ENCODE measurements at regions not wholly inside any gene's neighbourhood (a gene's known extent, or its start where the extent isn't known, plus 50 kb on each side); places are given as distances from the start of the nearest gene placed in this dataset.

DNA sequence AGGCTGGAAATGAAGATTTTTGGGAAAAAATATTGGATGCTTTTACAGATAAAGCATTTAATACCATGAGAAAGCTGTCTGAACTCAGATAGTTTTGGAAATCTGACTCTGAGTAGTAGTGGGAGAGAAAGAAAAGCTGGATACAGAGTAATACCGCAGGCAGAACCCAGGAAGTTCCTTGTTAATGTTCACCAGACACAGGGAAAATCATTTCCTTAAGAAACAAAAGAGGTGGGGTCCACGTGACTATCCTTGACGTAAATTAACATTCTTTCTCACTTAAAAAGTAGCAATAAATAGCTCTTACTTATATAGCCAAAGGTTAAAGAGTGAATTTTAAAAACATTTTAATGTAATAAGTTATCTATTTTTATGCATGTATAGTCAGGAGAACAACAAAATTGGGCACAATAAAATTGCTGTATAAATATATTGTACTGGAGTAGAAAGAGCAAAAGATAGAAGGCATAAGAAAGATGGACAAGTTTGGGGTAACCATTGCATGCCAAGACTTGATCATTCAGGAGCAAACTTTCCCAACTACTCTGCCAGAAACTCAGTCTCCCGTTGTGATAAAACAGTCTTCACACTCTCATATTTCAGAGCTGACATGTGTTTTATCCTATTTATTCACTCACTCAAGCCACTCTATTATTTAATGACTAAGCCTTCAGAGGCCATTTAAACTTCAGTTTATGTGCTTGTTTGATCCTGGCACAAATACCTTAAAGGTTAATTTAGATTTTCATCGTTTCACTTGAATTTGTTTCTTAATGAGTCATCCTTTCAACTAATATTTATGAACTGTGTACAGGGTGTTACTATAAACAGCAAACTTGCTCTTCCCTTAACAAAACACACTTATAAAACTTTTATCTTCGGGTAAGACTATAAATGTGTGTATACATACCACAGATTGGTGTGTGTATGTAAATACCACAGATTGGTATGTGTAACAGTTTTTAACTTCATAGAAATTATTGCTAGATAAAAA, 143.1 kb downstream of the GNAI1 start:
- H3K4me1 ChIP-seq (ENCODE audit: control insufficient read depth in 2 of 2, insufficient read depth in 2 of 2, low read length in 2 of 2) = no peaks in the 10 kb centered on the region
- no peaks in the 10 kb centered on the region for H3K36me3 ChIP-seq (ENCODE audit: control insufficient read depth in 2 of 3, insufficient read depth in 3 of 3, low read length in 3 of 3)
- no peaks in the 10 kb centered on the region for H3K27me3 ChIP-seq (ENCODE audit: control insufficient read depth in 2 of 2, insufficient read depth in 2 of 2, low read length in 2 of 2)
- ChIA-PET POLR2A (no interaction called here), CTCF (no interaction called here)
- intact Hi-C loops (cut with micrococcal nuclease) = no loop called here
- H3K4me3 ChIP-seq (ENCODE audit: low read length) = no peak overlapping the region
- no peaks in the 10 kb centered on the region for H3K9me3 ChIP-seq (ENCODE audit: control insufficient read depth in 2 of 3, low read length in 3 of 3)
- Mint-ChIP-seq H3K27ac (no peak overlapping the region), H3K9me3 (no peaks in the 10 kb centered on the region), H3K4me1 (no peaks in the 10 kb centered on the region), H3K27me3 (no peaks in the 10 kb centered on the region), H3K4me3 (no peak overlapping the region), H3K36me3 (no peaks in the 10 kb centered on the region)
- ATAC-seq (no peak), DNase-seq (no peak)
- H3K27ac ChIP-seq (ENCODE audit: low read depth, low read length) = no peak overlapping the region

Data from naive thymus-derived CD4-positive, alpha-beta T cell (primary cell).